ENCODE measurements at regions not wholly inside any gene's neighbourhood (a gene's known extent, or its start where the extent isn't known, plus 50 kb on each side); places are given as distances from the start of the nearest gene placed in this dataset.
"Not testable (repeated sequence)": the region's sequence is repeated elsewhere in the genome, so short reads cannot be mapped to it uniquely, and the experiment has no call there.

DNA sequence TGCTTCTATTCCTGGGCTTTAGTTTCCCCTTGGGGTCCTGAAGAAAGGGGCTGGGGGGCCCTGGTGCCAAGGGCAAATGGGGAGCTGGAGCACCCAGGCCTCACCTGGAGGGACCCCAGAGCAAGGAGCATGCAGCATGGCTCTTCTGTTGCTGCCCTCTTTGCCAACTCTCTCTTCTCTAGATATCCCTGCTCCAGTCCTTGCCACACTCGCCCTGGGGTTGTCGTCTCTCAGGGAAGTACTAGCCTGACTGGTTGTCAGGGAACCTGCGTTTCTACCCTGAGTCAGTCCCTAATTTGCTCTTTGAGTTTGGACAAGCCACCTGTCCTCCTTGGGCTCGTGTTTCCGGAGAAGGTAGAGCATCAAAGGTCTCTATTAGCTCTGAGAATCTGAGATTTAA is 63.7 kb upstream of the UBE2Q2 start:
- intact Hi-C loops (cut with micrococcal nuclease; ENCODE audit: unreplicated experiment): no loop called here
- DNase-seq: no peak
- Mint-ChIP-seq H3K9me3 (ENCODE audit: unreplicated experiment) (no peaks in the 10 kb centered on the region), H3K27me3 (ENCODE audit: insufficient read depth, unreplicated experiment) (no peaks in the 10 kb centered on the region), H3K4me3 (ENCODE audit: unreplicated experiment) (no peak overlapping the region), H3K4me1 (ENCODE audit: low read depth, unreplicated experiment) (peaks cover 19% of the 10 kb centered on the region), H3K27ac (ENCODE audit: unreplicated experiment) (no peak overlapping the region), H3K36me3 (ENCODE audit: insufficient read depth, unreplicated experiment) (peaks cover 7% of the 10 kb centered on the region)
- Histone ChIP-seq H3K27me3 (replicated peaks; ENCODE audit: control insufficient read depth, insufficient read depth, low read length) (no peaks in the 10 kb centered on the region), H3K36me3 (ENCODE audit: control insufficient read depth, insufficient read depth, low read length) (no peaks in the 10 kb centered on the region), H3K4me1 (peaks cover 18% of the 10 kb centered on the region), H3K4me3 (ENCODE audit: low read depth, low read length) (no peak overlapping the region), H3K9me3 (no peaks in the 10 kb centered on the region)
- no TSS peak for BruUV-seq (replicated peaks)
- ChIA-PET POLR2A (no interaction called here), CTCF (no interaction called here)
- TF ChIP-seq, protein P1, sequence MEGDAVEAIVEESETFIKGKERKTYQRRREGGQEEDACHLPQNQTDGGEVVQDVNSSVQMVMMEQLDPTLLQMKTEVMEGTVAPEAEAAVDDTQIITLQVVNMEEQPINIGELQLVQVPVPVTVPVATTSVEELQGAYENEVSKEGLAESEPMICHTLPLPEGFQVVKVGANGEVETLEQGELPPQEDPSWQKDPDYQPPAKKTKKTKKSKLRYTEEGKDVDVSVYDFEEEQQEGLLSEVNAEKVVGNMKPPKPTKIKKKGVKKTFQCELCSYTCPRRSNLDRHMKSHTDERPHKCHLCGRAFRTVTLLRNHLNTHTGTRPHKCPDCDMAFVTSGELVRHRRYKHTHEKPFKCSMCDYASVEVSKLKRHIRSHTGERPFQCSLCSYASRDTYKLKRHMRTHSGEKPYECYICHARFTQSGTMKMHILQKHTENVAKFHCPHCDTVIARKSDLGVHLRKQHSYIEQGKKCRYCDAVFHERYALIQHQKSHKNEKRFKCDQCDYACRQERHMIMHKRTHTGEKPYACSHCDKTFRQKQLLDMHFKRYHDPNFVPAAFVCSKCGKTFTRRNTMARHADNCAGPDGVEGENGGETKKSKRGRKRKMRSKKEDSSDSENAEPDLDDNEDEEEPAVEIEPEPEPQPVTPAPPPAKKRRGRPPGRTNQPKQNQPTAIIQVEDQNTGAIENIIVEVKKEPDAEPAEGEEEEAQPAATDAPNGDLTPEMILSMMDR (IDR thresholded peaks at IDR 0.05; ENCODE audit: insufficient read depth in 1 of 2, low read depth in 1 of 2, low read length in 1 of 2, severe bottlenecking in 1 of 2, unreplicated experiment in 1 of 2): no peak

DNA sequence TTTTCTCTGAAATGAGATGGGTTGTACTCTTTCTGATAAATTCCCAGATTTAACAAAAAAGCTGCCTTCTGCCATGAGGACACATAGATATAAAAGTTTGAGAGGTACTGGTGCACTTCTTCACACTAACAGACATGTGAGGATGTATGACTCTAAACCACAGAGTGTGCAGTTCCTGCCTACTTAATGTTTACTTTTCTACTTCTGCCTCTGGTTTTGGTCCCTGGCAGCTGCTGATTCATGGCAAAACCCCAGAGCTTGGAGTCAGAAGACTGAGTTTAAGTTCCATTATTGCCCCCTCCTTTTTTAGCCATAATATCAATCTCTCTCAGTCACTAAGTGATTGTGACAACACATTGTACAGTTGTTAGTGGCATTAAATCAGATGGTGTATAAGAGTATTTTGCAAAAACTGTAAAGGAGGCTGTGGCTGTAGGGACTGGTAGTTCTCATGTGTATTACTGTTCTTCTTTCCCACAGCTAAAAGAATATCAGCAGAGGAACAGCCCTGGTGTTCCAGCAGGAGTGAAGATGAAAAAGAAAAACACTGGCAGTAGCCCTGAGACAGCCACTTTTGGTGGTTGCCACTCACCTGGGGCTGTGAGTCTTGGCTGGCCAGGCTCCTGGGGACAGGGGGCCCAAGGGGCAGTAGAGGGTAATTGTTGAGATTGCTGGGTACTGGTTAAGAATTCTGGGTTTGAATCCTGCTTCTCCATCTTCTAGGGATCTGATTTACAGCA is 64.4 kb upstream of the CSPG4 start:
- H3K27me3 ChIP-seq (replicated peaks; ENCODE audit: control insufficient read depth, insufficient read depth, low read length); intact Hi-C loops (cut with micrococcal nuclease; ENCODE audit: unreplicated experiment); H3K4me3 Mint-ChIP-seq (ENCODE audit: unreplicated experiment); DNase-seq; H3K36me3 ChIP-seq (ENCODE audit: control insufficient read depth, insufficient read depth, low read length); POLR2A ChIA-PET; H3K9me3 ChIP-seq; BruUV-seq (replicated peaks); H3K36me3 Mint-ChIP-seq (ENCODE audit: insufficient read depth, unreplicated experiment); H3K9me3 Mint-ChIP-seq (ENCODE audit: unreplicated experiment); H3K27me3 Mint-ChIP-seq (ENCODE audit: insufficient read depth, unreplicated experiment); H3K4me3 ChIP-seq (ENCODE audit: low read depth, low read length): not testable (repeated sequence)
- Mint-ChIP-seq H3K27ac (ENCODE audit: unreplicated experiment) (peak overlapping the region; percentile 97), H3K4me1 (ENCODE audit: low read depth, unreplicated experiment) (peaks cover 19% of the 10 kb centered on the region)
- CTCF ChIA-PET: interaction anchor here (0.6 to 1.1 kb wide), 2 partner anchors 25 to 97 kb away, joined by 3 read pairs; no protein-coding TSS in a partner anchor
- H3K4me1 ChIP-seq: peaks cover 18% of the 10 kb centered on the region

DNA sequence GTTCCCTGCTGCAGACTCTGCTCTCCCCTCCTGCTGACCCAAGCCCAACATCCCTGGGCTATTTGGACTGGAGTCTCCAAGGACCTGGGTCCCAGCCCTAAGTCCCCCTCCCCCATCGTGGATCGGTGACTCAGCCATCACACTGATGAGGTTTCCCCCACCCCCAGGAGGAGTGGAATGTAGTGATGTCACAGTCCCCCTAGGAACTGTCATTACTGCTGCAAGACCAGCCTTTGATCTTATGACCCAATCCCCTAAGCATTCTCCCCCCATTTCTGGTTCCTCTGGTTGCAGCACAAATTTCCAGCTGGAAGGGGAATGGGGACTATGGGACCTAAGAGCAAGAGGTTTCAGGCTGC is 63.4 kb upstream of the CSPG4 start:
- Mint-ChIP-seq H3K4me1 (ENCODE audit: low read depth, unreplicated experiment) (peaks cover 29% of the 10 kb centered on the region), H3K27ac (ENCODE audit: unreplicated experiment) (peak overlapping the region; percentile 97), H3K4me3 (ENCODE audit: unreplicated experiment) (no peak overlapping the region), H3K36me3 (ENCODE audit: insufficient read depth, unreplicated experiment) (peaks cover 7% of the 10 kb centered on the region), H3K9me3 (ENCODE audit: unreplicated experiment) (no peaks in the 10 kb centered on the region), H3K27me3 (ENCODE audit: insufficient read depth, unreplicated experiment) (no peaks in the 10 kb centered on the region)
- no peaks in the 10 kb centered on the region for H3K9me3 ChIP-seq
- POLR2A ChIA-PET: no interaction called here
- intact Hi-C loops (cut with micrococcal nuclease; ENCODE audit: unreplicated experiment): no loop called here
- BruUV-seq (replicated peaks): no TSS peak
- DNase-seq: peak; percentile 71 to 76
- TF ChIP-seq, protein P1 (IDR thresholded peaks at IDR 0.05; ENCODE audit: insufficient read depth in 1 of 2, low read depth in 1 of 2, low read length in 1 of 2, severe bottlenecking in 1 of 2, unreplicated experiment in 1 of 2): no peak
- H3K4me3 ChIP-seq (ENCODE audit: low read depth, low read length): no peak overlapping the region
- H3K27me3 ChIP-seq (replicated peaks; ENCODE audit: control insufficient read depth, insufficient read depth, low read length): no peaks in the 10 kb centered on the region
- CTCF ChIA-PET: interaction anchor here (0.6 kb wide), 1 partner anchor 96 kb away, joined by 3 read pairs; no protein-coding TSS in a partner anchor
- H3K36me3 ChIP-seq (ENCODE audit: control insufficient read depth, insufficient read depth, low read length): no peaks in the 10 kb centered on the region
- peaks cover 25% of the 10 kb centered on the region for H3K4me1 ChIP-seq
